Ishikawa (cell line): ENCODE measurements at regions not wholly inside any gene's neighbourhood (a gene's known extent, or its start where the extent isn't known, plus 50 kb on each side); places are given as distances from the start of the nearest gene placed in this dataset.

ENCODE experiments used
- CEBPB ChIP-seq: IDR thresholded peaks from 2 replicates; pipeline ENCODE4 v1.6.1; 2012
- CREB1 ChIP-seq: IDR thresholded peaks from 2 replicates; pipeline ENCODE4 v1.6.1; 2012; ENCODE audit warnings: low read depth
- EGR1 ChIP-seq: IDR thresholded peaks from 2 replicates; pipeline ENCODE4 v1.6.1; 2012
- EP300 ChIP-seq: IDR thresholded peaks from 2 replicates; pipeline ENCODE4 v1.6.1; 2012; ENCODE audit warnings: borderline replicate concordance
- FOXM1 ChIP-seq: IDR thresholded peaks from 2 replicates; pipeline ENCODE4 v1.6.1; 2012; ENCODE audit warnings: low read depth, borderline replicate concordance
- NFIC ChIP-seq: IDR thresholded peaks from 2 replicates; pipeline ENCODE4 v1.6.1; 2012
- RAD21 ChIP-seq: IDR thresholded peaks from 2 replicates; pipeline ENCODE4 v1.6.1; 2012; ENCODE audit warnings: low read depth
- TAF1 ChIP-seq: IDR thresholded peaks from 2 replicates; pipeline ENCODE4 v1.6.1; 2012; ENCODE audit warnings: low read depth, mild to moderate bottlenecking
- TCF12 ChIP-seq: IDR thresholded peaks from 2 replicates; pipeline ENCODE4 v1.6.1; 2012; ENCODE audit warnings: low read depth
- TEAD4 ChIP-seq: IDR thresholded peaks from 2 replicates; pipeline ENCODE4 v1.6.1; 2012
- YY1 ChIP-seq: IDR thresholded peaks from 2 replicates; pipeline ENCODE4 v1.6.1; 2012; ENCODE audit warnings: low read depth
- ZBTB7A ChIP-seq: IDR thresholded peaks from 2 replicates; pipeline ENCODE4 v1.6.1; 2012; ENCODE audit warnings: low read depth
- TF ChIP-seq, protein P1 (sequence below): IDR thresholded peaks from 2 replicates; pipeline ENCODE4 v1.6.1; 2012; ENCODE audit warnings: low read depth, mild to moderate bottlenecking
- TF ChIP-seq, protein P2 (sequence below): IDR thresholded peaks from 2 replicates; pipeline ENCODE4 v1.6.1; 2012
- TF ChIP-seq, protein P3 (sequence below): IDR thresholded peaks from 2 replicates; pipeline ENCODE4 v1.6.1; 2012

DNA sequence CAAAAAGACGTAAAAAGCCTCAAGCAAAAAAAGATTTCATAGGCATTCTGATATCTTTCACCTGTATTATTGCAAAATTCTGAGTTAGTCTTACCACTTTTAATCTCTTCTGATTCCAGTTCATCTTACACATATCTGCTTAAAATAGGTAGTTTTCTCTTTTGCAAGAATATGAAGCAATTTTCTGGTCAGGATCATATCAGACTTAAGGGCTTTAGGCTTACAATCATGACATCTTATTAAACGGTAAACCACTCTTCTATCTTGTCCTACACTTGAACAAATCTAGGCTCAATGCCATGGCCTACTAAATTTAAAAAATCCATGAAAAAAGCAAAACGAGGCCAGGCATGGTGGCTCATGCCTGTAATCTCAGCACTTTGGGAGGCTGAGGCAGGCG lies 50.1 kb upstream of the GAREM1 start:
- TF ChIP-seq TEAD4 (no peak), CEBPB (no peak), EGR1 (no peak), RAD21 (no peak), FOXM1 (no peak), TAF1 (no peak), CREB1 (no peak), EP300 (no peak), NFIC (no peak), ZBTB7A (no peak), YY1 (no peak), TCF12 (no peak)
- TF ChIP-seq, protein P1, sequence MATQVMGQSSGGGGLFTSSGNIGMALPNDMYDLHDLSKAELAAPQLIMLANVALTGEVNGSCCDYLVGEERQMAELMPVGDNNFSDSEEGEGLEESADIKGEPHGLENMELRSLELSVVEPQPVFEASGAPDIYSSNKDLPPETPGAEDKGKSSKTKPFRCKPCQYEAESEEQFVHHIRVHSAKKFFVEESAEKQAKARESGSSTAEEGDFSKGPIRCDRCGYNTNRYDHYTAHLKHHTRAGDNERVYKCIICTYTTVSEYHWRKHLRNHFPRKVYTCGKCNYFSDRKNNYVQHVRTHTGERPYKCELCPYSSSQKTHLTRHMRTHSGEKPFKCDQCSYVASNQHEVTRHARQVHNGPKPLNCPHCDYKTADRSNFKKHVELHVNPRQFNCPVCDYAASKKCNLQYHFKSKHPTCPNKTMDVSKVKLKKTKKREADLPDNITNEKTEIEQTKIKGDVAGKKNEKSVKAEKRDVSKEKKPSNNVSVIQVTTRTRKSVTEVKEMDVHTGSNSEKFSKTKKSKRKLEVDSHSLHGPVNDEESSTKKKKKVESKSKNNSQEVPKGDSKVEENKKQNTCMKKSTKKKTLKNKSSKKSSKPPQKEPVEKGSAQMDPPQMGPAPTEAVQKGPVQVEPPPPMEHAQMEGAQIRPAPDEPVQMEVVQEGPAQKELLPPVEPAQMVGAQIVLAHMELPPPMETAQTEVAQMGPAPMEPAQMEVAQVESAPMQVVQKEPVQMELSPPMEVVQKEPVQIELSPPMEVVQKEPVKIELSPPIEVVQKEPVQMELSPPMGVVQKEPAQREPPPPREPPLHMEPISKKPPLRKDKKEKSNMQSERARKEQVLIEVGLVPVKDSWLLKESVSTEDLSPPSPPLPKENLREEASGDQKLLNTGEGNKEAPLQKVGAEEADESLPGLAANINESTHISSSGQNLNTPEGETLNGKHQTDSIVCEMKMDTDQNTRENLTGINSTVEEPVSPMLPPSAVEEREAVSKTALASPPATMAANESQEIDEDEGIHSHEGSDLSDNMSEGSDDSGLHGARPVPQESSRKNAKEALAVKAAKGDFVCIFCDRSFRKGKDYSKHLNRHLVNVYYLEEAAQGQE, result no peak
- TF ChIP-seq, protein P2, sequence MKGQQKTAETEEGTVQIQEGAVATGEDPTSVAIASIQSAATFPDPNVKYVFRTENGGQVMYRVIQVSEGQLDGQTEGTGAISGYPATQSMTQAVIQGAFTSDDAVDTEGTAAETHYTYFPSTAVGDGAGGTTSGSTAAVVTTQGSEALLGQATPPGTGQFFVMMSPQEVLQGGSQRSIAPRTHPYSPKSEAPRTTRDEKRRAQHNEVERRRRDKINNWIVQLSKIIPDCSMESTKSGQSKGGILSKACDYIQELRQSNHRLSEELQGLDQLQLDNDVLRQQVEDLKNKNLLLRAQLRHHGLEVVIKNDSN, result no peak
- TF ChIP-seq, protein P3, sequence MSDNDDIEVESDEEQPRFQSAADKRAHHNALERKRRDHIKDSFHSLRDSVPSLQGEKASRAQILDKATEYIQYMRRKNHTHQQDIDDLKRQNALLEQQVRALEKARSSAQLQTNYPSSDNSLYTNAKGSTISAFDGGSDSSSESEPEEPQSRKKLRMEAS, result no peak
